Keratinocyte (primary cell): ENCODE measurements at regions not wholly inside any gene's neighbourhood (a gene's known extent, or its start where the extent isn't known, plus 50 kb on each side); places are given as distances from the start of the nearest gene placed in this dataset.

Source experiments
- DNase-seq: peaks from one replicate; pipeline ENCODE4 v3.0.0-alpha.2; 2011; ENCODE audit warnings: low read depth, missing footprints, low spot score
- FAIRE-seq: peaks from 2 replicates; lab custom pipeline; 2011; peaks lifted over from hg19 to GRCh38; lab: Jason Lieb, UNC
- H2AFZ ChIP-seq: 2 replicates; pipeline ENCODE4 v1.6.0; 2012; ENCODE audit warnings: low read length, control low read depth, inconsistent platforms; ENCODE audit not compliant: control insufficient read depth
- H3K27ac ChIP-seq: 2 replicates; pipeline ENCODE4 v1.5.1; 2011; ENCODE audit warnings: low read length; ENCODE audit not compliant: control insufficient read depth, insufficient read depth
- H3K27me3 ChIP-seq: 3 replicates; pipeline ENCODE4 v1.6.0; 2011; ENCODE audit warnings: low read length; ENCODE audit not compliant: control insufficient read depth, insufficient read depth; ENCODE audit errors: extremely low read depth
- H3K36me3 ChIP-seq, 2 experiments: 2 replicates in 1 of 2; 3 replicates in 1 of 2; pipeline ENCODE4 v1.5.1; 2011; ENCODE audit warnings: low read length in 2 of 2, mild to moderate bottlenecking in 1 of 2; ENCODE audit not compliant: control insufficient read depth in 2 of 2, insufficient read depth in 2 of 2; ENCODE audit errors: extremely low read depth in 1 of 2
- H3K4me1 ChIP-seq: 3 replicates; pipeline ENCODE4 v1.5.1; 2011; ENCODE audit warnings: low read length; ENCODE audit not compliant: control insufficient read depth, insufficient read depth; ENCODE audit errors: extremely low read depth
- H3K4me2 ChIP-seq: 3 replicates; pipeline ENCODE4 v1.6.0; 2011; ENCODE audit warnings: low read depth, low read length; ENCODE audit not compliant: control insufficient read depth, insufficient read depth; ENCODE audit errors: extremely low read depth
- H3K4me3 ChIP-seq, 3 experiments: fragments of 200-600 bp in 1 of 3; sonication (generic) in 1 of 3; 2 replicates in 2 of 3; 3 replicates in 1 of 3; pipeline ENCODE4 v1.5.1; 2011 to 2016; ENCODE audit warnings: low read length in 3 of 3, mild to moderate bottlenecking in 3 of 3, control low read depth in 2 of 3, inconsistent platforms in 1 of 3, low read depth in 1 of 3, mixed read lengths in 1 of 3, mixed run types in 1 of 3, moderate library complexity in 1 of 3; ENCODE audit not compliant: control insufficient read depth in 2 of 3, insufficient read depth in 2 of 3; ENCODE audit errors: extremely low read depth in 1 of 3
- H3K79me2 ChIP-seq: 2 replicates; pipeline ENCODE4 v1.6.0; 2012; ENCODE audit warnings: low read length; ENCODE audit not compliant: control insufficient read depth, insufficient read depth
- H3K9ac ChIP-seq: 3 replicates; pipeline ENCODE4 v1.6.0; 2011; ENCODE audit warnings: low read length; ENCODE audit not compliant: control insufficient read depth, insufficient read depth; ENCODE audit errors: extremely low read depth
- H3K9me1 ChIP-seq: 3 replicates; pipeline ENCODE4 v1.6.0; 2011; ENCODE audit warnings: low read length; ENCODE audit not compliant: control insufficient read depth, insufficient read depth; ENCODE audit errors: extremely low read depth
- H3K9me3 ChIP-seq: 2 replicates; pipeline ENCODE4 v1.5.1; 2012; ENCODE audit warnings: low read depth, low read length; ENCODE audit not compliant: control insufficient read depth
- H4K20me1 ChIP-seq: 3 replicates; pipeline ENCODE4 v1.6.0; 2011; ENCODE audit warnings: low read length; ENCODE audit not compliant: control insufficient read depth, insufficient read depth; ENCODE audit errors: extremely low read depth
- CTCF ChIP-seq, 3 experiments: IDR thresholded peaks in 1 of 3; conservative IDR thresholded peaks in 1 of 3; optimal IDR thresholded peaks in 1 of 3; 2 replicates in 2 of 3; 3 replicates in 1 of 3; pipeline versions ENCODE3 to v1.5.1; 2011; ENCODE audit warnings: low read length in 3 of 3, mild to moderate bottlenecking in 3 of 3, moderate library complexity in 2 of 3, control low read depth in 1 of 3, inconsistent platforms in 1 of 3; ENCODE audit not compliant: insufficient read depth in 2 of 3; ENCODE audit errors: extremely low read depth in 1 of 3
- EZH2 ChIP-seq: IDR thresholded peaks from one replicate; pipeline ENCODE4 v1.6.1; 2012; ENCODE audit warnings: inconsistent platforms, mild to moderate bottlenecking, low read length, moderate library complexity
- dilution Hi-C: fragments of 300-500 bp; cut with MboI; formaldehyde crosslinking; loops from one replicate; pipeline ENCODE4 v1.7.0; 2020; ENCODE audit warnings: low sequenced_read_pairs; ENCODE audit not compliant: extremely low pct_ligation_motif_present

DNA sequence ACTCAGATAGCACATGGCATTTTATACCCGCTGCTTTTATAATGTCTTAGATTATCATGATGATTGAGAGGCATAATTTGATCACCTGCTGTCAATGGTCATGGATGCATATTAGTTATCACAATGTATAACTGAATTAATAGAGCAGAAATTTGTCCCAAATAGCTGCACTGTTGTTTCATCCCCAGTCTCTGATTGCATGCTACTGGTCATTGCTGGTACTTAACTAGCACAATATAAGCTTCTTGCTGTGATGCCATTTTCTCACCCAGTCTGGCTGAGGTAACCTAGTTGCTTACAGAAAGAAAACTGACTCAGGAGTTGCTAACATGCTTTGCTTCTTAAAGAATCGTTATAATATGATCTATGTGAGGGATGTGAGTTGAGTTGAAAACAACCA lies 76.8 kb upstream of the PLEKHA5 start:
- H3K4me1 ChIP-seq, result no peaks in the 10 kb centered on the region
- H3K9me3 ChIP-seq, result no peaks in the 10 kb centered on the region
- H3K27me3 ChIP-seq, result no peaks in the 10 kb centered on the region
- H3K9me1 ChIP-seq, result no peaks in the 10 kb centered on the region
- no peak for FAIRE-seq
- no peak overlapping the region for H2AFZ ChIP-seq
- H3K9ac ChIP-seq, result no peak overlapping the region
- H3K4me3 ChIP-seq, result no peak overlapping the region
- TF ChIP-seq EZH2 (no peak), CTCF (optimal IDR thresholded peaks at IDR 0.05 in 1 of 3, IDR thresholded peaks at IDR 0.05 in 1 of 3, conservative IDR thresholded peaks at IDR 0.05 in 1 of 3; ENCODE audit: extremely low read depth in 1 of 3, insufficient read depth in 2 of 3, low read length in 3 of 3) (no peak)
- no peak for DNase-seq
- no peaks in the 10 kb centered on the region for H4K20me1 ChIP-seq
- H3K79me2 ChIP-seq, result no peaks in the 10 kb centered on the region
- dilution Hi-C loops, result no loop called here
- H3K27ac ChIP-seq, result no peak overlapping the region
- H3K36me3 ChIP-seq, result no peaks in the 10 kb centered on the region
- no peak overlapping the region for H3K4me2 ChIP-seq

DNA sequence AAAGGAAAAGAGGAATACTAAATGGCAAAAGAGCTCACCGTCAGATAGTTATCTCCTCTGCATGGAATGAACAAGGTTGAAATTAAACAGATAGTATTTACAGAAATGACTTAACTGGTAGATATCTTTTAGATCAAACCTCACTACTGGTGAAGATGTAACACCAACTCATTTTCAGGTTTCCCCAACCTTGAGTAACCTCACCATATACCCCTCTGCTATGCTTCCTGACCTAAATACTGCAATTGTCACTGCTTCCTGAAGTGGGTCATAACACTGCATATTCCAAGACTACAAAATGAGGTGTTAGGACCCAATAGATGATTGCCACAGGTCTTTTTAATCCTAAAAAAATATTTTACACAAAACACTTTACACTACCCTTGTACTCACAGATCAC lies 76.3 kb upstream of the PLEKHA5 start:
- Histone ChIP-seq H4K20me1 (no peaks in the 10 kb centered on the region), H3K36me3 (no peaks in the 10 kb centered on the region), H3K9ac (no peak overlapping the region), H3K9me1 (no peaks in the 10 kb centered on the region), H3K79me2 (no peaks in the 10 kb centered on the region), H2AFZ (no peak overlapping the region), H3K4me3 (no peak overlapping the region), H3K27ac (no peak overlapping the region), H3K4me1 (no peaks in the 10 kb centered on the region), H3K27me3 (no peaks in the 10 kb centered on the region), H3K4me2 (no peak overlapping the region), H3K9me3 (no peaks in the 10 kb centered on the region)
- FAIRE-seq, result no peak
- DNase-seq, result no peak
- TF ChIP-seq EZH2 (no peak), CTCF (optimal IDR thresholded peaks at IDR 0.05 in 1 of 3, IDR thresholded peaks at IDR 0.05 in 1 of 3, conservative IDR thresholded peaks at IDR 0.05 in 1 of 3; ENCODE audit: extremely low read depth in 1 of 3, insufficient read depth in 2 of 3, low read length in 3 of 3) (no peak)
- dilution Hi-C loops, result no loop called here
